H9 (cell line): ENCODE measurements at regions not wholly inside any gene's neighbourhood (a gene's known extent, or its start where the extent isn't known, plus 50 kb on each side); places are given as distances from the start of the nearest gene placed in this dataset.

ENCODE experiments used
- DNase-seq: peaks from one replicate; pipeline ENCODE4 v3.0.0-alpha.2; 2017
- H2AFZ ChIP-seq: one replicate; pipeline ENCODE4 v1.6.1; 2013; ENCODE audit warnings: mild to moderate bottlenecking, low read length, control low read depth, moderate library complexity
- H2AK5ac ChIP-seq: 2 replicates; pipeline ENCODE4 v1.6.1; 2013; ENCODE audit warnings: low read length, control low read depth, mixed read lengths; ENCODE audit not compliant: insufficient read length
- H2BK120ac ChIP-seq: one replicate; pipeline ENCODE4 v1.6.1; 2013; ENCODE audit warnings: low read depth, mild to moderate bottlenecking, low read length, control low read depth, inconsistent platforms; ENCODE audit not compliant: poor library complexity, severe bottlenecking
- H2BK12ac ChIP-seq: 2 replicates; pipeline ENCODE4 v1.6.1; 2013; ENCODE audit warnings: low read length, control low read depth, mixed read lengths, low read depth; ENCODE audit not compliant: insufficient read length
- H2BK15ac ChIP-seq: 2 replicates; pipeline ENCODE4 v1.6.1; 2013; ENCODE audit warnings: low read depth, low read length, control low read depth
- H2BK20ac ChIP-seq: one replicate; pipeline ENCODE4 v1.6.1; 2013; ENCODE audit warnings: low read depth, mild to moderate bottlenecking, low read length, control low read depth, inconsistent platforms; ENCODE audit not compliant: poor library complexity, severe bottlenecking
- H2BK5ac ChIP-seq: 2 replicates; pipeline ENCODE4 v1.6.1; 2013; ENCODE audit warnings: low read length, control low read depth, mixed read lengths; ENCODE audit not compliant: insufficient read length
- H3K14ac ChIP-seq: 2 replicates; pipeline ENCODE4 v1.6.1; 2013; ENCODE audit warnings: low read length, control low read depth; ENCODE audit not compliant: insufficient read depth
- H3K18ac ChIP-seq: 2 replicates; pipeline ENCODE4 v1.6.1; 2013; ENCODE audit warnings: low read depth, mild to moderate bottlenecking, mixed read lengths, low read length, control low read depth; ENCODE audit not compliant: insufficient read length
- H3K23ac ChIP-seq: 2 replicates; pipeline ENCODE4 v1.6.1; 2013; ENCODE audit warnings: low read length, control low read depth, mixed read lengths, low read depth; ENCODE audit not compliant: insufficient read length
- H3K23me2 ChIP-seq: 2 replicates; pipeline ENCODE4 v1.6.1; 2013; ENCODE audit warnings: low read depth, mild to moderate bottlenecking, mixed read lengths, low read length, control low read depth; ENCODE audit not compliant: insufficient read length, poor library complexity, severe bottlenecking
- H3K27ac ChIP-seq: 2 replicates; pipeline ENCODE4 v1.5.1; 2013; ENCODE audit warnings: low read length, control low read depth, mixed read lengths, low read depth; ENCODE audit not compliant: insufficient read length
- H3K27me3 ChIP-seq: 2 replicates; pipeline ENCODE4 v1.6.1; 2013; ENCODE audit warnings: low read length, control low read depth, inconsistent platforms; ENCODE audit not compliant: insufficient read depth
- H3K4ac ChIP-seq: 2 replicates; pipeline ENCODE4 v1.6.1; 2013; ENCODE audit warnings: low read depth, mild to moderate bottlenecking, control low read depth, inconsistent platforms, low read length, moderate library complexity
- H3K4me1 ChIP-seq: 2 replicates; pipeline ENCODE4 v1.6.1; 2013; ENCODE audit warnings: low read length, control low read depth, inconsistent platforms; ENCODE audit not compliant: insufficient read depth
- H3K4me2 ChIP-seq: 2 replicates; pipeline ENCODE4 v1.6.1; 2013; ENCODE audit warnings: low read length, control low read depth, mixed read lengths; ENCODE audit not compliant: insufficient read length, insufficient read depth
- H3K56ac ChIP-seq: 2 replicates; pipeline ENCODE4 v1.6.1; 2013; ENCODE audit warnings: low read depth, mild to moderate bottlenecking, mixed read lengths, low read length, control low read depth; ENCODE audit not compliant: insufficient read length
- H3K79me1 ChIP-seq: 2 replicates; pipeline ENCODE4 v1.6.1; 2013; ENCODE audit warnings: low read depth, mild to moderate bottlenecking, moderate library complexity, low read length, control low read depth, inconsistent platforms; ENCODE audit not compliant: insufficient read depth, poor library complexity, severe bottlenecking
- H3K79me2 ChIP-seq: 2 replicates; pipeline ENCODE4 v1.6.1; 2013; ENCODE audit warnings: low read length, control low read depth, inconsistent platforms; ENCODE audit not compliant: insufficient read depth
- H3K9ac ChIP-seq: 2 replicates; pipeline ENCODE4 v1.6.1; 2013; ENCODE audit warnings: low read length, control low read depth, mixed read lengths; ENCODE audit not compliant: insufficient read length; ENCODE audit errors: extremely low read depth
- H3K9me3 ChIP-seq: one replicate; pipeline ENCODE4 v1.6.1; 2013; ENCODE audit warnings: low read depth, low read length, inconsistent platforms; ENCODE audit not compliant: control insufficient read depth
- H3T11ph ChIP-seq: one replicate; pipeline ENCODE4 v1.6.1; 2013; ENCODE audit warnings: mild to moderate bottlenecking, low read length, control low read depth, inconsistent platforms
- H4K20me1 ChIP-seq: one replicate; pipeline ENCODE4 v1.6.1; 2013; ENCODE audit not compliant: control insufficient read depth, insufficient read length, insufficient read depth
- H4K5ac ChIP-seq: 2 replicates; pipeline ENCODE4 v1.6.1; 2013; ENCODE audit warnings: low read depth, mild to moderate bottlenecking, mixed read lengths, low read length, control low read depth; ENCODE audit not compliant: insufficient read length
- H4K8ac ChIP-seq: replicated peaks from 2 replicates; pipeline ENCODE4 v1.6.1; 2013; ENCODE audit warnings: low read length, control low read depth, mixed read lengths, low read depth; ENCODE audit not compliant: insufficient read length
- H4K91ac ChIP-seq: 2 replicates; pipeline ENCODE4 v1.6.1; 2013; ENCODE audit warnings: low read depth, mild to moderate bottlenecking, moderate library complexity, mixed read lengths, low read length, control low read depth; ENCODE audit not compliant: insufficient read length
- H3K27ac Mint-ChIP-seq, 3 experiments: 2 replicates in 2 of 3; 3 replicates in 1 of 3; pipeline ENCODE4 v1.8.0; 2020 to 2021; ENCODE audit warnings: mixed read lengths in 3 of 3, mild to moderate bottlenecking in 1 of 3, moderate library complexity in 1 of 3
- H3K27me3 Mint-ChIP-seq: 2 replicates; pipeline ENCODE4 v1.8.0; 2021; ENCODE audit warnings: low read depth, mild to moderate bottlenecking, moderate library complexity, mixed read lengths
- H3K36me3 Mint-ChIP-seq, 3 experiments: 2 replicates in 2 of 3; 3 replicates in 1 of 3; pipeline ENCODE4 v1.8.0; 2020 to 2021; ENCODE audit warnings: low read depth in 3 of 3, mixed read lengths in 3 of 3; ENCODE audit not compliant: insufficient read depth in 1 of 3
- H3K4me1 Mint-ChIP-seq, 2 experiments: 2 replicates each; pipeline ENCODE4 v1.8.0; 2020; ENCODE audit warnings: mixed read lengths in 2 of 2
- H3K4me3 Mint-ChIP-seq, 2 experiments: 2 replicates in 1 of 2; 3 replicates in 1 of 2; pipeline ENCODE4 v1.8.0; 2020 to 2021; ENCODE audit warnings: mild to moderate bottlenecking in 2 of 2, mixed read lengths in 2 of 2, moderate library complexity in 1 of 2
- H3K9me3 Mint-ChIP-seq, 2 experiments: 2 replicates in 1 of 2; 3 replicates in 1 of 2; pipeline ENCODE4 v1.8.0; 2020; ENCODE audit warnings: mild to moderate bottlenecking in 2 of 2, mixed read lengths in 2 of 2, moderate library complexity in 1 of 2
- CTCF ChIP-seq: fragments of 200-600 bp; sonication (generic); conservative IDR thresholded peaks from 3 replicates; pipeline ENCODE4 v1.8.0; 2021; ENCODE audit warnings: antibody characterized with exemption, mild to moderate bottlenecking

- Mint-ChIP-seq H3K9me3 (peaks cover 16 to 18% of the 10 kb centered on the region in 2 experiments), H3K4me3 (no peak overlapping the region), H3K36me3 (peaks cover 6 to 15% (median 11%) of the 10 kb centered on the region in 3 experiments; a peak in 4 of 7 replicates), H3K27me3 (no peaks in the 10 kb centered on the region), H3K27ac (no peak overlapping the region), H3K4me1 (peaks cover 1 to 4% of the 10 kb centered on the region in 2 experiments; a peak in 1 of 4 replicates)
- Histone ChIP-seq H2BK120ac (no peak overlapping the region), H3K4me2 (no peak overlapping the region), H3K79me2 (no peaks in the 10 kb centered on the region), H3K4ac (no peak overlapping the region), H3K18ac (no peak overlapping the region), H2BK15ac (no peak overlapping the region), H3K9ac (no peak overlapping the region), H3K27me3 (no peaks in the 10 kb centered on the region), H3K27ac (no peak overlapping the region), H4K20me1 (no peaks in the 10 kb centered on the region), H3K9me3 (no peaks in the 10 kb centered on the region), H2BK5ac (no peak overlapping the region), H2BK20ac (no peak overlapping the region), H2AFZ (no peak overlapping the region), H4K8ac (no peak overlapping the region), H3T11ph (no peak overlapping the region), H2AK5ac (no peak overlapping the region), H4K91ac (no peak overlapping the region), H3K79me1 (no peaks in the 10 kb centered on the region), H4K5ac (no peak overlapping the region), H3K56ac (no peak overlapping the region), H3K23me2 (no peaks in the 10 kb centered on the region), H3K23ac (no peak overlapping the region), H3K4me1 (no peaks in the 10 kb centered on the region), H2BK12ac (no peak overlapping the region), H3K14ac (no peak overlapping the region)
- DNase-seq: no peak
- TF ChIP-seq CTCF: no peak
Observed at GRCh38 chr1:88080875-88081274, 603.2 kb upstream of the PKN2 start.
